Activated CD8-positive, alpha-beta memory T cell treated with anti-CD3 and anti-CD28 coated beads, Interleukin-2, amount 10 ng/mL, durations not matched to agents 7 days and 5 days (primary cell): ENCODE measurements at regions not wholly inside any gene's neighbourhood (a gene's known extent, or its start where the extent isn't known, plus 50 kb on each side); places are given as distances from the start of the nearest gene placed in this dataset.

Experiments
- ATAC-seq: fragments of 150-1000 bp; cut with Tn5 transposase; one replicate; pipeline ENCODE4 v1.10.0; 2021; ENCODE audit warnings: moderate library complexity
- CTCF ChIA-PET: fragments of 350-600 bp; sonication (Branson Sonifier 250); formaldehyde crosslinking; loops from one replicate; lab custom pipeline; 2021; ENCODE audit warnings: antibody characterized with exemption; lab: Charles Lee
- DNase-seq: peaks from one replicate; pipeline ENCODE4 v3.0.0-alpha.2; 2020
- H3K27ac Mint-ChIP-seq: one replicate; pipeline ENCODE4 v1.8.0; 2021; ENCODE audit warnings: mild to moderate bottlenecking, mixed read lengths
- H3K27me3 Mint-ChIP-seq: one replicate; pipeline ENCODE4 v1.8.0; 2021; ENCODE audit warnings: mixed read lengths
- H3K36me3 Mint-ChIP-seq: one replicate; pipeline ENCODE4 v1.8.0; 2021; ENCODE audit warnings: mild to moderate bottlenecking, mixed read lengths
- H3K4me1 Mint-ChIP-seq: one replicate; pipeline ENCODE4 v1.8.0; 2021; ENCODE audit warnings: mixed read lengths
- H3K4me3 Mint-ChIP-seq: one replicate; pipeline ENCODE4 v1.8.0; 2021; ENCODE audit warnings: mild to moderate bottlenecking, moderate library complexity, mixed read lengths
- H3K9me3 Mint-ChIP-seq: one replicate; pipeline ENCODE4 v1.8.0; 2022; ENCODE audit warnings: low read depth, mixed read lengths

DNA sequence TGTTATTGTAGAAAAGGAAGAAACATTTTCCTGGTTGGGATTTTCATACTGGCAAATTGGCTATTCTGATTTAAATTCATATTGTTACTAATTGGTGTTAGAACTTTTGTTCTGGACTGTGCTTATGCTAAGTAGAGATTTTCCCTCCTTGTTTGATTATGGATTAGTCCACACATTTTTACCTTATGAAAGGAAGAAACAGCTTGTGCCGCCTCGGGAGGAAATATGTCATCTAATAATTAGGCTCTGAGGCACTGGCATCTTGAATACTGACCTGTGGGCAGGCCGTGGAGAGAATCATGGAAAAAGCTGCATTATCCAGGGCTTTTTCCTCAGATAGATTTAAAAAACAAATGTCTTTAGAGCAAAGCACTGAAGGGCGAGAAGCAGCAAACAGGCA, 344.3 kb upstream of the TBL1XR1 start:
- Mint-ChIP-seq H3K27me3 (no peaks in the 10 kb centered on the region), H3K4me3 (no peak overlapping the region), H3K36me3 (peaks cover 14% of the 10 kb centered on the region), H3K9me3 (no peaks in the 10 kb centered on the region), H3K27ac (no peak overlapping the region), H3K4me1 (peaks cover 28% of the 10 kb centered on the region)
- ATAC-seq (no peak), DNase-seq (no peak)
- CTCF ChIA-PET, result no interaction called here

DNA sequence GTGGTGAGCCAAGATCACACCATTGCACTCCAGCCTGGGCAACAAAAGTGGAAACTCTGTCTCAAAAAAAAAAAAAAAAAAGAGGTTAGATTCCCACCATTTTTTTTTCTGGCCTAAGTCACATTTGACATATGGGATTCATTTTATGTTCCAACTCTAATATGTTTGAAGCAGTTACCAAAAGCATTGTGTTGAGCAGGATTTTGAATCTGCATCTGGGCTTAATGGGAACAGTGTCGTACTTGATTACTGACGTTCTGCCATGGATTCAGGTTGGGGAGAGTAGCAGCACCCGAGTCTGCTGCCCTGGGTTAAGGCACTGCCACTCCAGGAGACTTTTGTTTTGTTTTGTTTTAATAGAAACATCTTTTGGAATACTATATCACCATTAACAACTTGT, 348.7 kb upstream of the TBL1XR1 start:
- H3K36me3 Mint-ChIP-seq, result peaks cover 1% of the 10 kb centered on the region
- H3K27ac Mint-ChIP-seq, result no peak overlapping the region
- H3K4me1 Mint-ChIP-seq, result peaks cover 8% of the 10 kb centered on the region
- DNase-seq (no peak), ATAC-seq (no peak)
- H3K4me3 Mint-ChIP-seq, result no peak overlapping the region
- no peaks in the 10 kb centered on the region for H3K9me3 Mint-ChIP-seq
- CTCF ChIA-PET, result no interaction called here
- no peaks in the 10 kb centered on the region for H3K27me3 Mint-ChIP-seq

DNA sequence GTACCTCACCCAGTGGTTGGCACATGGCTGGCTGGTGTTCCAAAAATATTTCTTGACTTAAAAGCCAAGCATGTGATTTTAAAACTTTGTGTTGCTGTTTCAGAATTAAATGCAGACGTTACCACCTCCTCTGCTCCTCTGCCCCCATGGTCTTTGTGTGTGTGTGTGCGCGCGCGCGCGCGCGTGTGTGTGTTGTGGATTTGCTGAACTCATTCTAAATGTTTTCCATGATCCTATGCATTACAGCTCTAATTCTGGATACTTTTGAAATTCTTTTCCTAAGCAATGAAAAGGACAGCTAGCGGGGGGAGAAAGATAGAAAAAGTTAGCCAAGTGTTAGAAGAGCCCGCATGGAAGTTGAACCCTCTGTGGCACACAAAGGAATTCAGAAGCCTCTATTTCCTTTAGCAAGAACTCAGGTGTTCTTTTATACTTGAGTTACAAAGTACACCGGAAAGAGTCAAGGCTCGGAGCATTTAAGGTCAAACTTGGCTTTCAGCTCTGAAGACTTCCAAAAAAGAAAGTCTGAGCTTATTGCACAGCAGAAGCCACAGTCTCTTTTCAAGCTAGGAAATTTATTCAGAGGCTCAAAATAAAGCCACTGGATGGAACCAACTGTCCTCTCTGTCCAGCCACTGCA, 350.5 kb upstream of the TBL1XR1 start:
- no peak overlapping the region for H3K27ac Mint-ChIP-seq
- H3K9me3 Mint-ChIP-seq, result no peaks in the 10 kb centered on the region
- ATAC-seq (no peak), DNase-seq (no peak)
- peaks cover 20% of the 10 kb centered on the region for H3K4me1 Mint-ChIP-seq
- CTCF ChIA-PET, result no interaction called here
- no peaks in the 10 kb centered on the region for H3K36me3 Mint-ChIP-seq
- H3K27me3 Mint-ChIP-seq, result no peaks in the 10 kb centered on the region
- no peak overlapping the region for H3K4me3 Mint-ChIP-seq

DNA sequence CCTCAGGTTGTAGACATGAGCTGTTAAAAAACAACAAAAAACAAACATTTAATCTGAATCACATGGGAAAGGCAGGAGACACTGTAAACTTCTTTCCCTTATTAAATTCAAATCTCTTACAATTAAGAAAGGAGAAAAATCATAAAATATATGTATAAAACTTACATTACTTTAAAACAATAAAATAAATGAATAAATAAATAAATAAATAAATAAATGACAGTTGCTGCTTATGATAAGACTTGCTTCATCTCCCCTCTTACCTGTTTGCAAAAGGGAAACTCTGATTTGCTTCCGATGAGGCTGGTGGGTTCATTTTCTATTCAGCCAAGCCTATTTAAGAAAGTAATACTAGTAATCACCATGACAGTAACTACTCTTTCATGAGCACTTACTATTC, 353.4 kb upstream of the TBL1XR1 start:
- no peaks in the 10 kb centered on the region for H3K9me3 Mint-ChIP-seq
- ATAC-seq (no peak), DNase-seq (no peak)
- no peaks in the 10 kb centered on the region for H3K36me3 Mint-ChIP-seq
- H3K27me3 Mint-ChIP-seq, result no peaks in the 10 kb centered on the region
- CTCF ChIA-PET, result interaction anchor here (0.8 to 1.2 kb wide), 4 partner anchors 12 to 129 kb away, joined by 3 to 4 read pairs (median 3); no protein-coding TSS in a partner anchor
- no peak overlapping the region for H3K4me3 Mint-ChIP-seq
- H3K27ac Mint-ChIP-seq, result peak overlapping the region; percentile 78
- H3K4me1 Mint-ChIP-seq, result peaks cover 38% of the 10 kb centered on the region

DNA sequence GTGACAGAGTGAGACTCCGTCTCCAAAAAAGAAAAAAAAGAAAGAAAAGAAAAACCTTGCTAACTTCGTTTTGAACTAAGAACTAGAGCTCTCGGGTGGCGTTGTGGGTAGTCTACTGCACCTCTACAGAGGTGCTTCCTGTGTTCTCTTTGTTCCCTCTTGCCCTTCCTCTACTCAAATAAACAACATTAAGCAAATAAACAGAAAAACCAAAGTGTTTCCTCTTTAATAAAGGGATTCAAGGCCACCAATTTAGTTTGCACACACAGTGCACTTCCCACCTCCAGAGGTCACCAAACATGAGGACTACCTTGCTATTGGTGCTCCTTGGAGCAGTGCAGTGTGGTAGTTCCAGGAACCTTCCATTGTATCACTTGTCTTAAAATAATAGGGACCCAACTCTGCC, 354.2 kb upstream of the TBL1XR1 start:
- H3K4me1 Mint-ChIP-seq, result peaks cover 44% of the 10 kb centered on the region
- CTCF ChIA-PET, result interaction anchor here (0.8 to 1.3 kb wide), 5 partner anchors 13 to 128 kb away, joined by 3 to 4 read pairs (median 3); no protein-coding TSS in a partner anchor
- no peak overlapping the region for H3K4me3 Mint-ChIP-seq
- ATAC-seq (peak; percentile 81), DNase-seq (peak; percentile 47)
- peak overlapping the region; percentile 78 for H3K27ac Mint-ChIP-seq
- no peaks in the 10 kb centered on the region for H3K9me3 Mint-ChIP-seq
- no peaks in the 10 kb centered on the region for H3K27me3 Mint-ChIP-seq
- H3K36me3 Mint-ChIP-seq, result no peaks in the 10 kb centered on the region

DNA sequence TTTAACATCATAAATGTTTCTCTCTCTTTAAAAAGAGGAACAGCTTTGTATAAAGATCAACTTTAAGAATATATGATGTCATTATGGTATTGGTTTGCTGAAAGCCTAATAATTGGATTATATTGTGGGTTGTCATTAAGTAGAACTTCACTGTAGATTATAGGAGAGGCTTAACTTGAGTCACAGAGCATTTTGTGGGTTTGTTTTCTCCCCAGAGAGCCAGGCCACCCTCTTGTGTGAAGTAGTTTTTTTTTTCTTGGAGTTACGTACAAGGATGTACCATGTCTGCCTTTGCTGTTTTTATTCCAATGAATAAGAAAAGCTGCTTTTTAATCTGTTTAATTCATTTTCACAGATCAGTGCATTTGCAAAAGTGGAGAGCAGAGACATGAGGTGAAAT, 354.8 kb upstream of the TBL1XR1 start:
- Mint-ChIP-seq H3K9me3 (no peaks in the 10 kb centered on the region), H3K36me3 (no peaks in the 10 kb centered on the region), H3K4me3 (no peak overlapping the region), H3K27me3 (no peaks in the 10 kb centered on the region), H3K27ac (no peak overlapping the region), H3K4me1 (peaks cover 45% of the 10 kb centered on the region)
- CTCF ChIA-PET, result interaction anchor here (1.3 kb wide), 1 partner anchor 38 kb away, joined by 3 read pairs; no protein-coding TSS in a partner anchor
- DNase-seq (no peak), ATAC-seq (no peak)

DNA sequence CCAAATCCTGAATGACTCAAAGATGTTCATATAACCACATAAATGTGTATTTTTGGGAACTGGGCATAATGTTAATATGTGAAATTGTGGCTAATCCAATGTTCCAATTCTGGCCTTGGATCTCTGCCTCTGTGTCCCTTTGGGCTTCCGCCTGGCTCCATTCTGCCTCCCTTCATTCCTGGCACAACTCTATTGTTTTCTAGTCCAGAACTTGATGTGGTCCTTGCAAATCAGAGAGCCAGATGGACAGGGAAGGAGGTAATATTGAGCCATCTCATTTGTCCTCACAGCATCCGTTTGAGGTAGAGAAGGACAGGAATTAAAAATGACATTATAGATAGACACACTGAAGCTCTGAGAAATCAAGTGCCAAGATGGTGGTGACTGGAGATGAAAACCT, 355.7 kb upstream of the TBL1XR1 start:
- CTCF ChIA-PET, result interaction anchor here (1.2 kb wide), 1 partner anchor 15 kb away, joined by 3 read pairs; no protein-coding TSS in a partner anchor
- DNase-seq, result no peak
- no peaks in the 10 kb centered on the region for H3K9me3 Mint-ChIP-seq
- H3K36me3 Mint-ChIP-seq, result no peaks in the 10 kb centered on the region
- H3K27me3 Mint-ChIP-seq, result no peaks in the 10 kb centered on the region
- peaks cover 45% of the 10 kb centered on the region for H3K4me1 Mint-ChIP-seq
- no peak overlapping the region for H3K4me3 Mint-ChIP-seq
- no peak overlapping the region for H3K27ac Mint-ChIP-seq
- no peak for ATAC-seq

DNA sequence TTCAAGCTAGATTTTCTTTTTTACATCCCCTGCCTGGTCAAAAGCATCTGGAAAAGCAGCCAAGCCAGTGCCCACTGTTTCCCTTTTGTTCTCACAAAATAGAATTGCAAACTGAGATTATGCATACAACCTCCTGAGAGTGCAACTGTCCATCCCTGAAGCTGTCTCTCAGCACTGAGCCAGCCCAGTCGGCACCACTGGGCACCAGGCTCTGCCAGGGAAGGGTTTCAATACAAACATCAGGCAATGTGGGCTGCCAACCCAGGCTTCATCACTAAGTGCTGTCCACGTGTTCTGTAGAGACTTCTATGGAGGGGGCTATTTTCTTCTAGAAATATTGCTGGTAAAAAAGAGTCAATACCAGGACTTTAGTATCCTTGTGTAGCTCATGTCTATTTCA, 356.3 kb upstream of the TBL1XR1 start:
- H3K4me1 Mint-ChIP-seq, result peaks cover 45% of the 10 kb centered on the region
- no peaks in the 10 kb centered on the region for H3K27me3 Mint-ChIP-seq
- no peak overlapping the region for H3K4me3 Mint-ChIP-seq
- H3K9me3 Mint-ChIP-seq, result no peaks in the 10 kb centered on the region
- H3K27ac Mint-ChIP-seq, result no peak overlapping the region
- DNase-seq, result no peak
- no peak for ATAC-seq
- CTCF ChIA-PET, result interaction anchor here (1.2 kb wide), 2 partner anchors 14 kb away, joined by 3 read pairs; no protein-coding TSS in a partner anchor
- no peaks in the 10 kb centered on the region for H3K36me3 Mint-ChIP-seq

DNA sequence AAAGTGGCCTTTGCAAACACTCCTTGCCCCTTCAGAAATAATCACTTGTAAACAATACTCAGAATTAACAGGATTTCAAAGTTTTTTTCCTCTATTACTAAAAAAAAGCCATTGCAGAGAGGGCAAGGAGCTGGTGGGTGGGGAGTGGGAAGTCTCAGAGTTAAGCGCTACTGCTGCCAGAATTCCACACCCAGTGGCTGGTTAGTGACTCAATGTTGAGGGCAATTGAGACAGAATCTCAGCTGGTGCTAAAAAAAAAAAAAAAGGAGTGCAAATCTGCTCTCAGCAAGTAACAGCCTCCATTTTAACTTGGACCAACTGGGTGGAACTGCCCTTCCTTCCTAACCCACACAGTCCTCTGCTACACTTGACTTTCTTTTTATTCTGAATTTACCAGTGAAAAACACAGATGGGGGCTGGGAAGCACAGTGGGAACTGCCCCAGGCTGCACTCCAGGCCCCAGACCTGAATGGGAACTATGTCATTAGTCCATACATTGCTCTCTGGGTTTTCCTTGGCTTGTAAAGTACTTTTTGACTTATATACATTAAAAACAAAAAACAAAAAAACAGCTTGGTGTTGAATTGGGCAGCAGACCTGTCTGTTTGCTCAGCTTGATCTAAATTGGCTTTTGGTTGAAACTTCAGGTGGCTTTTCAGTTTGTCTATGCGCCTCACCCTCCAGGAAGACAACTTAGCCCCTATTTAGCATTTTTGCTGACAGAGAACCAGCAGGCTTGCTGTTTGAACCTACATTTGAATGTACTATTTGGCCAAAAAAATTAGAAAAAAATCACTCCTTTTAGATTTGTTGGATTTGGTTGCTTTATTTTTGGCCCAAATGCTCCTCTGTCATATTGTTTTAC, 357.8 kb upstream of the TBL1XR1 start:
- CTCF ChIA-PET, result interaction anchor here (1.0 kb wide), 1 partner anchor 32 kb away, joined by 3 read pairs; no protein-coding TSS in a partner anchor
- Mint-ChIP-seq H3K4me1 (peaks cover 45% of the 10 kb centered on the region), H3K4me3 (no peak overlapping the region), H3K27me3 (no peaks in the 10 kb centered on the region), H3K27ac (peak overlapping the region; percentile 76), H3K36me3 (no peaks in the 10 kb centered on the region), H3K9me3 (no peaks in the 10 kb centered on the region)
- DNase-seq (no peak), ATAC-seq (peak; percentile 22)

DNA sequence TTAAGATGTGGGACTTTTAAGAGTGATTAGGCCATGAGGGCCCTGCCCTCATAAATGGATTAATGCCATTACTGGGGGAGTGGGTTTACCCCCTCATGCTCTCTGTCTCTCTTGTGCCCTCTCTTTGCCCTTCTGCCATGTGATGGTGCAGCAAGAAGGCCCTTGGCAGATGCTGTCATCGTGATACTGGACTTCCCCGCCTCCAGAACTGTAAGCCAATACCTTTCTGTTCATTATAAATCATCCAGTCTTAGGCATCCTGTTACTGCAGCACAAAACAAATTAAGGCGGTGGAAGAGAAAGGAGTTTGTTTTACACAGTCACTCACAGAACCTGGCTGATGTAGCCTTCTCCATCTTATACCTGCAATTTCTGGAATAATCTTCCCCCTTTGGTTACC, 360.3 kb upstream of the TBL1XR1 start:
- Mint-ChIP-seq H3K27ac (no peak overlapping the region), H3K4me1 (peaks cover 25% of the 10 kb centered on the region), H3K4me3 (no peak overlapping the region), H3K27me3 (no peaks in the 10 kb centered on the region), H3K36me3 (no peaks in the 10 kb centered on the region), H3K9me3 (no peaks in the 10 kb centered on the region)
- no peak for DNase-seq
- CTCF ChIA-PET, result no interaction called here
- no peak for ATAC-seq

DNA sequence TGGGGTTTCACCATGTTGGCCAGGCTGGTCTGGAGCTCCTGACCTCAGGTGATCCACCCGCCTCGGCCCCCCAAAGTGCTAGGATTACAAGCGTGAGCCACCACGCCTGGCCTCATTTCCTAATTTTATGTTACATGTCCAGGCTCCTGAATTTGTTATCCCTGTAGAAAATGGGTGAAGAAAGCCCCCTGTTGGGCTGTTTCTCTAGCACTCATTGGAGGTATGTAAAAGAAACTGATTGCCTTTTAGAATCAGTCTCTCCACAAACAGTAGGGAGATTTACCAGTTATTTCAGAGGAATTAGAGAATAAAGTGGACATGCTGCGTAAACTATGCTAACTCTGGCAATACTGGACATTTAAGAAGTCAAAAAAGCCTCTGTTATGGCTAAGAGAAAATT, 364.1 kb upstream of the TBL1XR1 start:
- no peak overlapping the region for H3K4me3 Mint-ChIP-seq
- no peaks in the 10 kb centered on the region for H3K9me3 Mint-ChIP-seq
- no peak for DNase-seq
- H3K36me3 Mint-ChIP-seq, result no peaks in the 10 kb centered on the region
- peaks cover 2% of the 10 kb centered on the region for H3K4me1 Mint-ChIP-seq
- no peak for ATAC-seq
- CTCF ChIA-PET, result no interaction called here
- no peaks in the 10 kb centered on the region for H3K27me3 Mint-ChIP-seq
- H3K27ac Mint-ChIP-seq, result no peak overlapping the region

DNA sequence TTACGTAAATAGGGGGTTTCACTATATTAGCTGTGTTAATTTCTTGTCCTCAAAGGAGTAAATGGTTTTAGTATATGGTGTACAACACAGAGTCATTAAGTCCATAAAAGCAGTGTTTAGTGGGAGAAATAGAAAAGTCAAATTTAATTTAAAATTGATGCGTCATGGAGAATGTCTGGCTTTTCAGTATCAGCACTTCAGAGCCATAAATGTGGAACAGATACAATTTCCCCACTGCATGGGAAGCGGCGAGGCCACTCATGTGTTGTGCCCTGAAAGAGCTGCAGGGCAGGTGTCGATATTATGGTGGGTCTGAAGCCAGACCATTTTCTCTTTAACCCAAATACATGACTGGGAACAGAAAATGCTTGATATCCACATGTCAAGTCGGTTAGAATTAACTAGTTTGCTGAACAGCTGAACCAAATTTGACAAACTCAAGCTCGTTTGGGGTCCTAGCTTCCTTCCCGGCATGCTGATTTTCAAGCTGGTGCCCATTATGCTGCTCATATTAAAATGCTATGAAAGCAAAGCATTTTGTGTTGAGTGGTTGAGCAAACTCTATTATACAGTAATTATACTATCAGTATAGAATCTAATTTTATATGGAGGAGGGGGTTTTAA, 364.6 kb upstream of the TBL1XR1 start:
- Mint-ChIP-seq H3K4me1 (no peaks in the 10 kb centered on the region), H3K27me3 (no peaks in the 10 kb centered on the region), H3K36me3 (no peaks in the 10 kb centered on the region), H3K9me3 (no peaks in the 10 kb centered on the region), H3K4me3 (no peak overlapping the region), H3K27ac (no peak overlapping the region)
- DNase-seq (no peak), ATAC-seq (no peak)
- CTCF ChIA-PET, result no interaction called here

DNA sequence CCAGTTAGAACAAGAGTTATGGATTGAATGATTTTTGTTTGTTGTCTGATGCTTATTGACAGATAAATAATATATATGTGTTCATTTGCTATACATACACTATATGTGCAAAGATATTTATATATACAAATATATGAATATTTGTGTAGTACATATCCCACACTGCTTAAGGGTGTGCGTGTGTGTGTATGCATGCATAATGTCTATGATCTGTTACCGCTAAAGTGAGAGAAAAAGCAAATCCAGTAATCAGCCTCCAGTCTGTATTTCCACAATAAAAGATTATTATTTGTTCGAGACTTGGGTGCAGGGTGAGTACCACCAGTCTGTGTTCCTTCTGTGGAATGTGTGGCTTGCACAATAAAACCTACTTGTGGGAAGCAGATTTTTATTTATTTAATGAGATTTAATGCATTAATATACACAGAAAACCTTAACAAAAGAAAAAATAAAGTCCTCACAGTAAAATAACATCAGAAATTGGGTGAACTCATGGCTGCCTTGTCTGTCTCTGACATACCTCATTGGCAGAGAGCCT, 366.0 kb upstream of the TBL1XR1 start:
- Mint-ChIP-seq H3K36me3 (no peaks in the 10 kb centered on the region), H3K4me3 (no peak overlapping the region), H3K27me3 (no peaks in the 10 kb centered on the region), H3K9me3 (no peaks in the 10 kb centered on the region), H3K27ac (no peak overlapping the region), H3K4me1 (no peaks in the 10 kb centered on the region)
- no peak for ATAC-seq
- DNase-seq, result no peak
- CTCF ChIA-PET, result interaction anchor here (0.6 kb wide), 1 partner anchor 527 kb away, joined by 3 read pairs; no protein-coding TSS in a partner anchor
